PC-3 (cell line): ENCODE measurements at regions not wholly inside any gene's neighbourhood (a gene's known extent, or its start where the extent isn't known, plus 50 kb on each side); places are given as distances from the start of the nearest gene placed in this dataset.

Experiments used
- ATAC-seq: fragments of 200-7000 bp; cut with Tn5 transposase; 2 replicates; pipeline ENCODE4 v1.9.1; 2020; ENCODE audit warnings: mild to moderate bottlenecking, moderate library complexity
- BruUV-seq: library from RNA; stranded (reverse); fragments of 400-500 nt; replicated peaks from 2 replicates; lab custom pipeline; 2021; lab: Mats Ljungman, UMichigan
- CTCF ChIA-PET: fragments of 300-600 bp; sonication (Branson Sonifier 250); formaldehyde crosslinking; loops from one replicate; lab custom pipeline; 2022; ENCODE audit warnings: antibody characterized with exemption; lab: Charles Lee
- POLR2A ChIA-PET: fragments of 300-600 bp; sonication (Branson Sonifier 250); formaldehyde crosslinking; loops from one replicate; lab custom pipeline; 2022; ENCODE audit warnings: antibody characterized with exemption; ENCODE audit not compliant: unreplicated experiment; lab: Charles Lee
- DNase-seq: peaks from one replicate; pipeline ENCODE4 v3.0.0-alpha.2; 2015
- H2AFZ ChIP-seq: fragments of 300-600 bp; sonication (generic); 2 replicates; pipeline ENCODE4 v1.6.0; 2016; ENCODE audit warnings: antibody characterized with exemption, low read length
- H3F3A ChIP-seq: fragments of 300-600 bp; sonication (generic); one replicate; pipeline ENCODE4 v1.6.0; 2017; ENCODE audit warnings: antibody characterized with exemption, low read length, control low read depth, mild to moderate bottlenecking; ENCODE audit not compliant: unreplicated experiment
- H3K27ac ChIP-seq: fragments of 300-600 bp; sonication (generic); 2 replicates; pipeline ENCODE4 v1.5.1; 2016; ENCODE audit warnings: mild to moderate bottlenecking, low read length
- H3K27me3 ChIP-seq: fragments of 300-600 bp; sonication (generic); 2 replicates; pipeline ENCODE4 v1.6.1; 2016; ENCODE audit warnings: low read length, mixed read lengths
- H3K36me3 ChIP-seq: fragments of 300-600 bp; sonication (generic); 2 replicates; pipeline ENCODE4 v1.6.1; 2016; ENCODE audit warnings: low read depth, mixed run types, low read length, mixed read lengths
- H3K4me1 ChIP-seq: fragments of 300-600 bp; sonication (generic); 2 replicates; pipeline ENCODE4 v1.5.1; 2016; ENCODE audit warnings: low read length; ENCODE audit not compliant: insufficient read depth
- H3K4me2 ChIP-seq: fragments of 300-600 bp; sonication (generic); 2 replicates; pipeline ENCODE4 v1.6.0; 2016; ENCODE audit warnings: low read length
- H3K4me3 ChIP-seq: fragments of 300-600 bp; sonication (generic); 2 replicates; pipeline ENCODE4 v1.5.1; 2016; ENCODE audit warnings: mild to moderate bottlenecking, low read length, mixed read lengths
- H3K79me2 ChIP-seq: fragments of 300-600 bp; sonication (generic); 2 replicates; pipeline ENCODE4 v1.6.1; 2017; ENCODE audit warnings: low read length, mixed read lengths
- H3K9ac ChIP-seq: fragments of 300-600 bp; sonication (generic); 2 replicates; pipeline ENCODE4 v1.6.0; 2016; ENCODE audit warnings: mild to moderate bottlenecking, low read length
- H3K9me2 ChIP-seq: fragments of 300-600 bp; sonication (generic); replicated peaks from 2 replicates; pipeline ENCODE4 v1.6.1; 2016; ENCODE audit warnings: mixed run types, low read length, mixed read lengths
- H3K9me3 ChIP-seq: fragments of 300-600 bp; sonication (generic); 2 replicates; pipeline ENCODE4 v1.6.1; 2016; ENCODE audit warnings: low read length, mixed read lengths
- H4K20me1 ChIP-seq: fragments of 300-600 bp; sonication (generic); 2 replicates; pipeline ENCODE4 v1.6.1; 2016; ENCODE audit warnings: low read length, mixed read lengths
- EZH2 ChIP-seq: fragments of 300-600 bp; sonication (generic); IDR thresholded peaks from one replicate; pipeline ENCODE4 v1.6.1; 2017; ENCODE audit warnings: antibody characterized with exemption, mild to moderate bottlenecking, low read length; ENCODE audit not compliant: unreplicated experiment
- EZH2phosphoT487 ChIP-seq: fragments of 300-600 bp; sonication (generic); IDR thresholded peaks from 2 replicates; pipeline ENCODE4 v1.6.1; 2018; ENCODE audit warnings: mild to moderate bottlenecking, antibody characterized with exemption, low read length, borderline replicate concordance
- intact Hi-C: fragments of 100-400 bp; cut with micrococcal nuclease; formaldehyde crosslinking; loops from 2 replicates; pipeline ENCODE4 v1.9.0; 2023
- TF ChIP-seq, protein P1 (sequence below): fragments of 300-600 bp; sonication (generic); conservative IDR thresholded peaks from 2 replicates; pipeline ENCODE4 v1.5.1; 2017; ENCODE audit warnings: antibody characterized with exemption, low read depth, mild to moderate bottlenecking, low read length

DNA sequence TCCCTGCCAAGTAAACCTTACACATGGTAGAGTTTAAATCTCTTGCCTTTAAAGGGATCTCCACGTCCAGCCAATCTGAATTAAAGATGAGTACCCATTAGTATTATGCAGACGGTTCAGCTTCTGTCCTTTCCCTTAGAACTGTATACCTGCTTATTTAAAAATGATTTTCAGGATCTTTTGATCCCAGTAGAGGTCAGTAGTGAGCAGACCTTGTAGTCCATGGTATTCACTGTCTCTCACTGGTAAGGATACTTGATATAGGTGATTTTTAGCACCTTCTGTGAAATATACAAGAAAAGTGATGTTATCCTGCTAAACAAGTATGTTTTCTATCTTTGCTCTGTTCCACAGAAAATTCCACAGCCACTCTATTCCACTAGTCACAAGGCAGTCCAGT, 1211.6 kb upstream of the ADGRL4 start:
- no peaks in the 10 kb centered on the region for H3K9me2 ChIP-seq
- no peaks in the 10 kb centered on the region for H3K4me1 ChIP-seq
- H3K79me2 ChIP-seq, result no peaks in the 10 kb centered on the region
- ChIA-PET CTCF (interaction anchor here (0.5 kb wide), 1 partner anchor 1473 kb away, joined by 3 read pairs; no protein-coding TSS in a partner anchor), POLR2A (no interaction called here)
- no peaks in the 10 kb centered on the region for H3K27me3 ChIP-seq
- no peak overlapping the region for H3K9ac ChIP-seq
- H3K27ac ChIP-seq, result no peak overlapping the region
- no peak overlapping the region for H2AFZ ChIP-seq
- DNase-seq (peak; percentile 77), ATAC-seq (peak; percentile 92)
- no peaks in the 10 kb centered on the region for H3K36me3 ChIP-seq
- BruUV-seq, result no TSS peak
- no peak overlapping the region for H3K4me2 ChIP-seq
- H3K9me3 ChIP-seq, result no peaks in the 10 kb centered on the region
- H3F3A ChIP-seq, result no peaks in the 10 kb centered on the region
- no peaks in the 10 kb centered on the region for H4K20me1 ChIP-seq
- no peak for TF ChIP-seq EZH2
- TF ChIP-seq, protein P1, sequence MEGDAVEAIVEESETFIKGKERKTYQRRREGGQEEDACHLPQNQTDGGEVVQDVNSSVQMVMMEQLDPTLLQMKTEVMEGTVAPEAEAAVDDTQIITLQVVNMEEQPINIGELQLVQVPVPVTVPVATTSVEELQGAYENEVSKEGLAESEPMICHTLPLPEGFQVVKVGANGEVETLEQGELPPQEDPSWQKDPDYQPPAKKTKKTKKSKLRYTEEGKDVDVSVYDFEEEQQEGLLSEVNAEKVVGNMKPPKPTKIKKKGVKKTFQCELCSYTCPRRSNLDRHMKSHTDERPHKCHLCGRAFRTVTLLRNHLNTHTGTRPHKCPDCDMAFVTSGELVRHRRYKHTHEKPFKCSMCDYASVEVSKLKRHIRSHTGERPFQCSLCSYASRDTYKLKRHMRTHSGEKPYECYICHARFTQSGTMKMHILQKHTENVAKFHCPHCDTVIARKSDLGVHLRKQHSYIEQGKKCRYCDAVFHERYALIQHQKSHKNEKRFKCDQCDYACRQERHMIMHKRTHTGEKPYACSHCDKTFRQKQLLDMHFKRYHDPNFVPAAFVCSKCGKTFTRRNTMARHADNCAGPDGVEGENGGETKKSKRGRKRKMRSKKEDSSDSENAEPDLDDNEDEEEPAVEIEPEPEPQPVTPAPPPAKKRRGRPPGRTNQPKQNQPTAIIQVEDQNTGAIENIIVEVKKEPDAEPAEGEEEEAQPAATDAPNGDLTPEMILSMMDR, result peak; percentile 67
- TF ChIP-seq EZH2phosphoT487, result no peak
- H3K4me3 ChIP-seq, result no peak overlapping the region
- intact Hi-C loops, result loop anchor here (5.0 kb wide), 6 partner anchors 174 to 1544 kb away; no protein-coding TSS in a partner anchor

DNA sequence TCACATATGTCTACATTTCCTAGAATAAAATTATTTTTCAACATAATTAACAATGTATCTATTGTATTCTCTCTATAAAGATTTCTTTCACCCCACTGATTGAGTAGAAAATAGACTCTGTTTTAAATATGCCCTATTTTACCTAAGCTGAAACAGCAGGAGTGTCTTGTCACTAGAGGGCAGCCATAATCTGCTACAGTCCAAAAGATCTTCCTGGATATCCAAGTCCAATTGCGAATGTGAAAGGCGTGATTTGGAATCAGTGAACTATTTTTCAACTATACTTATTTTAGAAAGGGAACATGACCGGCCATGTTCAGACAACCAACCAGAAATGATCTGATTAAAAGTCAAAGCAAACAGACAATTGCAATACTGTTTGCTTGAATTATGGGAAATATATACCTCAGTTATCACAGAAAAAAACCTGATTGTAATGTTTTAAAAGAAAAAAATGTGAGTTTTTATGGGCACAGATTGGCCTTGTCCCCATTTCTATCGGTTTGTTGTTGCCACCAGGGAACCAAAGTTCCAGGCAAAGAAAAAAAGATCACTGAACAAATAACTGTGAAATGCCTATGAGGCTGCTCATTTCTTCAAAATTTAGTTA, 1211.0 kb upstream of the ADGRL4 start:
- no peak overlapping the region for H3K4me3 ChIP-seq
- H2AFZ ChIP-seq, result no peak overlapping the region
- ChIA-PET CTCF (no interaction called here), POLR2A (no interaction called here)
- no peaks in the 10 kb centered on the region for H3F3A ChIP-seq
- H3K4me2 ChIP-seq, result no peak overlapping the region
- no TSS peak for BruUV-seq
- ATAC-seq (peak; percentile 85), DNase-seq (peak; percentile 73)
- intact Hi-C loops, result loop anchor here (1.0 to 5.0 kb wide), 7 partner anchors 175 to 1545 kb away; no protein-coding TSS in a partner anchor
- H3K36me3 ChIP-seq, result no peaks in the 10 kb centered on the region
- no peak overlapping the region for H3K27ac ChIP-seq
- H3K9me3 ChIP-seq, result no peaks in the 10 kb centered on the region
- H3K9me2 ChIP-seq, result no peaks in the 10 kb centered on the region
- H3K4me1 ChIP-seq, result no peaks in the 10 kb centered on the region
- TF ChIP-seq EZH2 (no peak), EZH2phosphoT487 (no peak)
- TF ChIP-seq, protein P1, result peak; percentile 84
- no peaks in the 10 kb centered on the region for H3K27me3 ChIP-seq
- H3K9ac ChIP-seq, result no peak overlapping the region
- H3K79me2 ChIP-seq, result no peaks in the 10 kb centered on the region
- no peaks in the 10 kb centered on the region for H4K20me1 ChIP-seq

DNA sequence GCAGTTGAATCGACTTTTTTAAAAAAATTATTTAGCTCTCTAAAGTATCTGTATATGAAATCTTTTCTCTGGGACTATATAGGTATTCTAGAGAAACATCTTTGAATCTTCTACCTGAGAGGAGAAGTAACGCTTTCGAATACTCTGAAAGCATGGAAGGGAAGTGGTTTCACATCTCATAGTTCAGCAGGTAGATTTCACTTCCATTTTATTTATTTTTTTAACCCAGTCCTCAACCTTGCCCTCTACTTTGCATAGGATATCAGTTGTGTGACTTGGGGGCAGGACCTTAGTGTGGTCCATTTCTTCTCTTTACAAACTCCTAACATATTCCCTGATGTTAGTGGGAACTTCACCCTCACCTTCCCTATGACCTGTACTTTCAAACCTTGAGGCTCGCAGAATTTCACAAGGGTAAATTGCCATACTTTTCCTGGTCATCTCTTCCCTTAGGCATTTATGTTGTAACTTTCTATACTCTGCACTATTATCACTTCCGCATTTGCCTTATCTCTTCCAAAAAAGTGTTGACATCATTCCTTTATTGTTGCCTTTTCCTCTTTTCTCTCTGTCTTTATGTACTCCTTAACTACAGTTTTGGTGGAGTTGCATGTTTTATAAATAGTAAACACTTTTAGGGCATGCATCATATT, 1208.5 kb upstream of the ADGRL4 start:
- ChIA-PET CTCF (interaction anchor here (0.7 kb wide), 1 partner anchor 1374 kb away, joined by 6 read pairs; no protein-coding TSS in a partner anchor), POLR2A (no interaction called here)
- H3K27ac ChIP-seq, result no peak overlapping the region
- intact Hi-C loops, result loop anchor here (5.0 kb wide), 6 partner anchors 177 to 1547 kb away; no protein-coding TSS in a partner anchor
- no peaks in the 10 kb centered on the region for H3K9me3 ChIP-seq
- H3K36me3 ChIP-seq, result no peaks in the 10 kb centered on the region
- H3K79me2 ChIP-seq, result no peaks in the 10 kb centered on the region
- ATAC-seq (no peak), DNase-seq (no peak)
- H3K27me3 ChIP-seq, result no peaks in the 10 kb centered on the region
- H3K4me1 ChIP-seq, result no peaks in the 10 kb centered on the region
- no TSS peak for BruUV-seq
- no peaks in the 10 kb centered on the region for H3F3A ChIP-seq
- TF ChIP-seq EZH2phosphoT487, result no peak
- TF ChIP-seq, protein P1, result no peak
- no peak for TF ChIP-seq EZH2
- H3K4me2 ChIP-seq, result no peak overlapping the region
- H3K4me3 ChIP-seq, result no peak overlapping the region
- H4K20me1 ChIP-seq, result no peaks in the 10 kb centered on the region
- no peak overlapping the region for H2AFZ ChIP-seq
- no peaks in the 10 kb centered on the region for H3K9me2 ChIP-seq
- H3K9ac ChIP-seq, result no peak overlapping the region
